ENCODE measurements at regions not wholly inside any gene's neighbourhood (a gene's known extent, or its start where the extent isn't known, plus 50 kb on each side); places are given as distances from the start of the nearest gene placed in this dataset.

DNA sequence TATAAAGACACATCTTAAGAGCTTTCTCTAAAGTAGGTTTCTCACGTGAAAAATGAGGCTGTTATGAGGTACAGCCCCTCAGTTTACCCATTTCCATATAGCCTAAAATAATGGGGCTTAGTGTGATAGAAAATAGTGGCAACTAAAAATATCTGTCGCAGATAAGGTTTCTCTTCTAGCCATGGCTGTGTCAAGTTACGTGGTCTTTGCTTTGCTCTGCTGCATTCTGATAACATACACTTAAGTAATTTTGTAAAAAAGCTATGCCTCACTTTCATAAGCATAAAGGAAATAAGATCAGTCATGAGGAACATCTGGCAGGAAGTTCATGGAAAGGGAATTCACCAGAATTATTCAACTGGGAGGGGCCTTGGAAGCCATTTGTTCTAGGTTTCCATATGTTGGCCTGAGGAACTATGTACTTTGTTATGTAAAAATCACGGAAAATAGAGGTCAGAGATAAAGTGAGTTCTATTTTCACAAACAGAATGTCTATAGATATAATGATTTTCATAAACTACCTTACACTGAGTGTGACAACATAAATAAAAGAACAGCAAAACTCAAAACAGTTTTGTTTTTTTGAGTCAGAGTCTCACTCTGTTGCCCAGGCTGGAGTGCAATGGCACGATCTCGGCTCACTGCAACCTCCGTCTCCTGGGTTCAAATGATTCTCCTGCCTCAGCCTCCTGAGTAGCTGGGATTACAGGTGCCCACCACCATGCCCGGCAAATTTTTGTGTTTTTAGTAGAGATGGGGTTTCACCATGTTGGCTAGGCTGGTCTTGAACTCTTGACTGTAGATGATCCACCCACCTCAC is 195.6 kb upstream of the KRR1 start:
- peaks cover 9% of the 10 kb centered on the region for H3K4me1 ChIP-seq (ENCODE audit: control insufficient read depth, insufficient read depth, low read length)
- WGBS (ENCODE audit: insufficient coverage): 71% methylated on average over 3 of the region's 8 CpGs

GRCh38 chr12:75705749-75706711 is 194.6 kb upstream of the KRR1 start:
- no peak overlapping the region for H3K4me3 ChIP-seq (ENCODE audit: low read length)
- H3K27me3 ChIP-seq (ENCODE audit: control insufficient read depth, insufficient read depth, low read length): no peaks in the 10 kb centered on the region
- WGBS (ENCODE audit: insufficient coverage): no CpG with 5 or more reads among the region's 8 CpGs
- peak overlapping the region; percentile 89 for H3K27ac ChIP-seq (ENCODE audit: low read length)
- peaks cover 9% of the 10 kb centered on the region for H3K4me1 ChIP-seq (ENCODE audit: control insufficient read depth, insufficient read depth, low read length)
- H3K36me3 ChIP-seq (ENCODE audit: control insufficient read depth, insufficient read depth, low read length): no peaks in the 10 kb centered on the region
- peak; percentile 98 for DNase-seq
- no peaks in the 10 kb centered on the region for H3K9me3 ChIP-seq (replicated peaks; ENCODE audit: control insufficient read depth, low read depth, low read length)

More for the DNA sequence above, 195.6 kb upstream of the KRR1 start:
- Histone ChIP-seq H3K36me3 (ENCODE audit: control insufficient read depth, insufficient read depth, low read length) (no peaks in the 10 kb centered on the region), H3K27me3 (ENCODE audit: control insufficient read depth, insufficient read depth, low read length) (no peaks in the 10 kb centered on the region), H3K27ac (ENCODE audit: low read length) (peak overlapping the region; percentile 89), H3K9me3 (replicated peaks; ENCODE audit: control insufficient read depth, low read depth, low read length) (no peaks in the 10 kb centered on the region), H3K4me3 (ENCODE audit: low read length) (no peak overlapping the region)
- DNase-seq: peak; percentile 94

DNA sequence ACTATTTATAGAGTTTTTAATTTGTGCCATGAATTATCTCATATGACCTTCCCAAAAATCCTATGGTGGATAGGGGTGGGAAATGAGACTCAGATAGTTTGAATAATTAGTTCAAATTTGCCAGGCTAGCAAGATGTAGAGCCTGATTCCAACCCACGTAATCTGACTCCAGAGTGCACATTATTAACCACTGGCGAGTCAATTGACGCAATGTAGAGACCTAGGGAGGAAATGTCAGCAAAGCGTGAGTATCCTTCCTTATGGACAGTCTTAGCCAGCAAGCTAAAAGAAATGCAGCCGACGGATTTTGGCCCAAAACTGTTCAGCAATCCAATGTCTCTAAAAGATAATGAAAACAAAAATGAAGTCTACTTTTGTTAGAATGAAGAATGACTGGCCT is 193.3 kb upstream of the KRR1 start:
- WGBS (ENCODE audit: insufficient coverage): no CpG with 5 or more reads among the region's 6 CpGs
- Histone ChIP-seq H3K36me3 (ENCODE audit: control insufficient read depth, insufficient read depth, low read length) (no peaks in the 10 kb centered on the region), H3K27ac (ENCODE audit: low read length) (peak overlapping the region; percentile 50), H3K27me3 (ENCODE audit: control insufficient read depth, insufficient read depth, low read length) (no peaks in the 10 kb centered on the region), H3K9me3 (replicated peaks; ENCODE audit: control insufficient read depth, low read depth, low read length) (no peaks in the 10 kb centered on the region), H3K4me3 (ENCODE audit: low read length) (no peak overlapping the region), H3K4me1 (ENCODE audit: control insufficient read depth, insufficient read depth, low read length) (peaks cover 9% of the 10 kb centered on the region)
- DNase-seq: peak; percentile 30

DNA sequence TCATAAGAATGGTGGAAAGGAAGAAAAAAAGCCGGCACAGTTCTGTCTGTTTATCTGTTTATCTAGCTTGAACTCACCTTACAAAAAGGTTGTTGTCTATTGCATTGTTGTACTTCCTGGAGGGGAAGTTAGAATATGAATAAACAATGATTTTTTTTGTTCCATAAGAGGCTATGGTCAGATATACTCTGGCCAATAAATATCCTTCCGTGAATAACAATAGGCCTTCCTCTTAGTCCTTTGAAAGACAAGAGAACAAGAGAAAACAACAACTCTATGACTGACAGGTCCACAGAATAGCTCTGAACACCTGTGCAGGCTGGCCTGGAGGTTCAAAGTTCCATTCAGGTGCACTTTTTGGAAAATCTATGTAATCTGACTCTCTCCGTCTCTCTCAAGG is 192.8 kb upstream of the KRR1 start:
- H3K4me1 ChIP-seq (ENCODE audit: control insufficient read depth, insufficient read depth, low read length): peaks cover 6% of the 10 kb centered on the region
- peak overlapping the region; percentile 52 for H3K27ac ChIP-seq (ENCODE audit: low read length)

GRCh38 chr12:75703131-75703530 is 191.7 kb upstream of the KRR1 start:
- DNase-seq: no peak
- H3K36me3 ChIP-seq (ENCODE audit: control insufficient read depth, insufficient read depth, low read length): no peaks in the 10 kb centered on the region
- H3K4me1 ChIP-seq (ENCODE audit: control insufficient read depth, insufficient read depth, low read length): peaks cover 6% of the 10 kb centered on the region
- no peak overlapping the region for H3K4me3 ChIP-seq (ENCODE audit: low read length)
- no peaks in the 10 kb centered on the region for H3K9me3 ChIP-seq (replicated peaks; ENCODE audit: control insufficient read depth, low read depth, low read length)
- no peaks in the 10 kb centered on the region for H3K27me3 ChIP-seq (ENCODE audit: control insufficient read depth, insufficient read depth, low read length)
- H3K27ac ChIP-seq (ENCODE audit: low read length): no peak overlapping the region

More for the DNA sequence above, 192.8 kb upstream of the KRR1 start:
- DNase-seq: no peak
- no CpG with 5 or more reads among the region's 3 CpGs for WGBS (ENCODE audit: insufficient coverage)
- Histone ChIP-seq H3K36me3 (ENCODE audit: control insufficient read depth, insufficient read depth, low read length) (no peaks in the 10 kb centered on the region), H3K4me3 (ENCODE audit: low read length) (no peak overlapping the region), H3K27me3 (ENCODE audit: control insufficient read depth, insufficient read depth, low read length) (no peaks in the 10 kb centered on the region), H3K9me3 (replicated peaks; ENCODE audit: control insufficient read depth, low read depth, low read length) (no peaks in the 10 kb centered on the region)

- Histone ChIP-seq H3K27ac (ENCODE audit: low read length) (no peak overlapping the region), H3K4me1 (ENCODE audit: control insufficient read depth, insufficient read depth, low read length) (peaks cover 6% of the 10 kb centered on the region), H3K27me3 (ENCODE audit: control insufficient read depth, insufficient read depth, low read length) (no peaks in the 10 kb centered on the region), H3K9me3 (replicated peaks; ENCODE audit: control insufficient read depth, low read depth, low read length) (no peaks in the 10 kb centered on the region), H3K4me3 (ENCODE audit: low read length) (no peak overlapping the region), H3K36me3 (ENCODE audit: control insufficient read depth, insufficient read depth, low read length) (no peaks in the 10 kb centered on the region)
- no peak for DNase-seq
- 50% methylated on average over 2 of the region's 5 CpGs for WGBS (ENCODE audit: insufficient coverage)
These were observed 191.2 kb upstream of the KRR1 start for GRCh38 chr12:75702477-75703093.

DNA sequence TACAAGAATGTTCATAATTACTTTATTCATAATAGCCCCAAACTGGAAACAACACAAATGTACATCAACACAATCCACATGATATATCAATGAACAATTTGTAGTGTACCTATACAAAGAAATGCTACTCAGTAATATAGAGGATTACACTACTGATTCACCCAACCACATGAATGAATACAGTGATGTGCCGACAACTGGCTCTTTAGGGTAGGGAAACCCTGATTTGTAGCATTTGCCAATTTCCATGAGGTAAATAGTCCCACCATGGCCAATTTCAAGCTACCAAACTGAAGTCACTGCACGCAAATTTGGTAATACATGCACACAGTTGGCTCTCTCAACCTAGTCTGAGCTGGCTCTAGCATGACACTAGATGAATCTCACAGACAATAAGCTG is 190.4 kb upstream of the KRR1 start:
- DNase-seq: no peak
- Histone ChIP-seq H3K36me3 (ENCODE audit: control insufficient read depth, insufficient read depth, low read length) (no peaks in the 10 kb centered on the region), H3K9me3 (replicated peaks; ENCODE audit: control insufficient read depth, low read depth, low read length) (no peaks in the 10 kb centered on the region), H3K27ac (ENCODE audit: low read length) (no peak overlapping the region), H3K4me1 (ENCODE audit: control insufficient read depth, insufficient read depth, low read length) (peaks cover 4% of the 10 kb centered on the region), H3K27me3 (ENCODE audit: control insufficient read depth, insufficient read depth, low read length) (no peaks in the 10 kb centered on the region), H3K4me3 (ENCODE audit: low read length) (no peak overlapping the region)
- 100% methylated on average over 1 of the region's 2 CpGs for WGBS (ENCODE audit: insufficient coverage)

DNA sequence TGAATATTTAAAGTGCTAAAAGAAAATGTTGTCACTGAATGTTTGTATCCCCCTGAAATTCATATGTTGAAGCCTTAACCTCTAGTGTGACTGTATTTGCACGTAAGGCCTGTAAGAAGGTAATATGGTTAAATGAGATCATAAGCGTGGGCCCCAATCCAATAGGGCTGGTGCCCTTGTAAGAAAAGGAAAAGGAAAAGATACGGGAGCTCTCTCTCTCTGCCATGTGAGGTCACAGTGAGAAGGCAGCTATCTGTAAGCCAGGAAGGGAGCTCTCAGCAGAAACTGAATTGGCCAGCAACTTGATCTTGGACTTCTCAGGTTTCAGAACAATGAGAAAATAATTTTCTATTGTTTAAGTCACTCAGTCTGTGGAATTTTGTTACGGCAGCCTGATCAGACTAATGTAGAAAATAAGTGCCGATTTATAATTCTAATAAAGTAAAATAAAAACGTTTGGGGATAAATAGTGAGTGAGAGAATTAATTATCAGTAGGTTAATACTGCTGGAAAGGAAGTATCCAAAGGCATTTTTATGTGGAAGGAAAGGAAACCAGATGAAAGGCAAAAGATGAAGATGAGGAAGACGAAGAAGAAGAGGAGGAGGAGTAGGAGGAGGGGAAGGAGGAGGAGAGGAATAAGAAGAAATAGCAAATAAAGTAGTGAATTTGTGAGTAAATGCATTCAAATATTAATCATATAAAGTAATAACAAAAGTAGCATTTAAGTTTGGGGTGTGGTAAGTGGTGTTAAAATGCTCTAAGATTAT is 188.5 kb upstream of the KRR1 start:
- Histone ChIP-seq H3K4me1 (ENCODE audit: control insufficient read depth, insufficient read depth, low read length) (peaks cover 2% of the 10 kb centered on the region), H3K27me3 (ENCODE audit: control insufficient read depth, insufficient read depth, low read length) (no peaks in the 10 kb centered on the region), H3K27ac (ENCODE audit: low read length) (peak overlapping the region; percentile 29), H3K4me3 (ENCODE audit: low read length) (no peak overlapping the region), H3K9me3 (replicated peaks; ENCODE audit: control insufficient read depth, low read depth, low read length) (no peaks in the 10 kb centered on the region), H3K36me3 (ENCODE audit: control insufficient read depth, insufficient read depth, low read length) (no peaks in the 10 kb centered on the region)
- WGBS (ENCODE audit: insufficient coverage): 54% methylated on average over 4 of the region's 7 CpGs
- DNase-seq: peak; percentile 54

DNA sequence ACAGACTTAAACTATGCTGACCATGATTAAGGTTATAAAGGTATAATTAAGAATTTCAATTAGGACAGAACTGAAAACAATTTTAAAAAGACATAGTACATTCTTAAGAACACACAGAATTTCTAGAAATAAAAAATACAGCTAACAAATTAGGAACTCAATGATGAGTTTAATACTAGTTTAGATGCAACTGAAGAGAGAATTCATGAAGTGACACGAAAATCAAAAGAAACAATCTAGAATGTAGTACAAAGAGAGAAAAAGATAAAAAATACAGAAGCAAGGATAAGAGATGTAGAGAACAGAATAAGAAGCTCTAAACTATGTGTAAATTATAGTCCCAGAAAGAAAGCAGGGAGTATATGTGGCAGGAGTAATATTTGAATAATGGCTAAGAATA is 187.8 kb upstream of the KRR1 start:
- Histone ChIP-seq H3K4me3 (ENCODE audit: low read length) (no peak overlapping the region), H3K27ac (ENCODE audit: low read length) (no peak overlapping the region), H3K9me3 (replicated peaks; ENCODE audit: control insufficient read depth, low read depth, low read length) (no peaks in the 10 kb centered on the region), H3K27me3 (ENCODE audit: control insufficient read depth, insufficient read depth, low read length) (no peaks in the 10 kb centered on the region), H3K36me3 (ENCODE audit: control insufficient read depth, insufficient read depth, low read length) (no peaks in the 10 kb centered on the region), H3K4me1 (ENCODE audit: control insufficient read depth, insufficient read depth, low read length) (no peaks in the 10 kb centered on the region)
- WGBS (ENCODE audit: insufficient coverage): no CpG with 5 or more reads among the region's 1 CpG
- DNase-seq: no peak
